ENCODE measurements at regions not wholly inside any gene's neighbourhood (a gene's known extent, or its start where the extent isn't known, plus 50 kb on each side); places are given as distances from the start of the nearest gene placed in this dataset.

DNA sequence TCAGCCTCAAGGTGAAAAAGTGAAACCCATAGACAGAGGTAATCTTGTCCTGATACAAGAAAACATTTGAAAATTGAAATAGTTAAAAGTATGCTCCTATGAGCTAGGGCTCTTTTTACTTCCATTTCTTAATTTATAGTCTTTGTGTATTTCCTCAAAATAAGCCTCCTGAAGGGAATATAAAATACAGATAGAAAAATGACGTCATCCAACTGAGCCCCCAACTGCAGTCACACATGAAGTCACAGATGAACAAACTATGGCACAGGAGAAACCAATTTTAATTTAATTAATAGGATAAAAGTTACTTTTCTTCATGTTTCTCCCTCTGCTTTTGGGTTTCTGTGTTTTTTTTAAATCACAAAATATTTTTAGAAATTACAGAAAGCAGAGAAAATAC lies 280.3 kb downstream of the HTR7 start:
- H2AFZ ChIP-seq (ENCODE audit: low read length): no peak overlapping the region
- TF ChIP-seq, protein P1, sequence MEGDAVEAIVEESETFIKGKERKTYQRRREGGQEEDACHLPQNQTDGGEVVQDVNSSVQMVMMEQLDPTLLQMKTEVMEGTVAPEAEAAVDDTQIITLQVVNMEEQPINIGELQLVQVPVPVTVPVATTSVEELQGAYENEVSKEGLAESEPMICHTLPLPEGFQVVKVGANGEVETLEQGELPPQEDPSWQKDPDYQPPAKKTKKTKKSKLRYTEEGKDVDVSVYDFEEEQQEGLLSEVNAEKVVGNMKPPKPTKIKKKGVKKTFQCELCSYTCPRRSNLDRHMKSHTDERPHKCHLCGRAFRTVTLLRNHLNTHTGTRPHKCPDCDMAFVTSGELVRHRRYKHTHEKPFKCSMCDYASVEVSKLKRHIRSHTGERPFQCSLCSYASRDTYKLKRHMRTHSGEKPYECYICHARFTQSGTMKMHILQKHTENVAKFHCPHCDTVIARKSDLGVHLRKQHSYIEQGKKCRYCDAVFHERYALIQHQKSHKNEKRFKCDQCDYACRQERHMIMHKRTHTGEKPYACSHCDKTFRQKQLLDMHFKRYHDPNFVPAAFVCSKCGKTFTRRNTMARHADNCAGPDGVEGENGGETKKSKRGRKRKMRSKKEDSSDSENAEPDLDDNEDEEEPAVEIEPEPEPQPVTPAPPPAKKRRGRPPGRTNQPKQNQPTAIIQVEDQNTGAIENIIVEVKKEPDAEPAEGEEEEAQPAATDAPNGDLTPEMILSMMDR (conservative IDR thresholded peaks at IDR 0.05; ENCODE audit: low read length): no peak
- TF ChIP-seq EZH2phosphoT487 (IDR thresholded peaks at IDR 0.05; ENCODE audit: borderline replicate concordance, low read depth, low read length): no peak
- no peak for DNase-seq (ENCODE audit: low spot score)
- H3K4me2 ChIP-seq (ENCODE audit: low read length): no peak overlapping the region
- ChIA-PET CTCF (ENCODE audit: unreplicated experiment) (no interaction called here), POLR2A (interaction anchor here (0.7 kb wide), 1 partner anchor 63 kb away, joined by 3 read pairs; no protein-coding TSS in a partner anchor)
- no peaks in the 10 kb centered on the region for H3K79me2 ChIP-seq (ENCODE audit: insufficient read depth, low read depth, low read length)
- H3K4me1 ChIP-seq (ENCODE audit: insufficient read depth, low read length, poor library complexity, severe bottlenecking): no peaks in the 10 kb centered on the region
- no peaks in the 10 kb centered on the region for H4K20me1 ChIP-seq (ENCODE audit: insufficient read depth, low read length)
- intact Hi-C loops (cut with micrococcal nuclease; ENCODE audit: unreplicated experiment): no loop called here
- BruUV-seq (replicated peaks): no TSS peak
- H3K27ac ChIP-seq (ENCODE audit: low read depth, low read length, poor library complexity, severe bottlenecking): no peak overlapping the region
- no peaks in the 10 kb centered on the region for H3K9me2 ChIP-seq (ENCODE audit: insufficient read depth, low read length)
- H3K36me3 ChIP-seq (ENCODE audit: insufficient read depth, low read length): no peaks in the 10 kb centered on the region
- H3K9me3 ChIP-seq (ENCODE audit: low read length): no peaks in the 10 kb centered on the region
- H3K4me3 ChIP-seq (ENCODE audit: low read depth, low read length, poor library complexity, severe bottlenecking): no peak overlapping the region

DNA sequence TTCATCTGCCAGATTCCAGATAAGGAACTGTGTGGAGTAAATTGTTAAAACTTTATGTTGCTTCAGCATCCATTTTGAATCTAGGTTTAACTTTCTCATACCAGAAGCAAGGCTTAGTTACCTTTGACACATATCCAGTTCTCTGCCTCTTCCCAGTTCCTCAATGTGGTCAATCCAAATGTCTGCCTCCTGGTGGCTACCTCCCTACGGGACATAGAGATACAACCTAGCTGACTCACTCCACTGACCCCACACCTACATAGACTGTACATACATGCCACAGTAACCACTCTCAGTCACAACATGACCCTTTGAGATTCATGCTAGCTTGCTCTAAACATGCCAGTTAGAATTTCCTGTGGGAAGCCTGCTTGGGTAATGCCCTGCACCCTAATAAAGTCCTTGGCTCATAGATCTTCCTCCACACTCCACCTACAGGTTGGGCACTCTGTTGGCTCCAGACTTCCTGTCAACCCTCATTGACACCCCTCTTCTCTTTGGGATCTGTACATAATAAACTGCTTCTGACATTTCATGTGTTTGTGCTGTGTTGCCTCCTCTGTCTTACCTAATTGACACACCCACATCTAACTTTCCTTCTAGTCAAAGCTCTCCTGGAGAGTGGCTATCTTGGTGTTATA lies 278.1 kb downstream of the HTR7 start:
- Histone ChIP-seq H2AFZ (ENCODE audit: low read length) (no peak overlapping the region), H4K20me1 (ENCODE audit: insufficient read depth, low read length) (no peaks in the 10 kb centered on the region), H3K36me3 (ENCODE audit: insufficient read depth, low read length) (no peaks in the 10 kb centered on the region), H3K79me2 (ENCODE audit: insufficient read depth, low read depth, low read length) (no peaks in the 10 kb centered on the region), H3K9me2 (ENCODE audit: insufficient read depth, low read length) (no peaks in the 10 kb centered on the region), H3K27ac (ENCODE audit: low read depth, low read length, poor library complexity, severe bottlenecking) (no peak overlapping the region), H3K4me1 (ENCODE audit: insufficient read depth, low read length, poor library complexity, severe bottlenecking) (no peaks in the 10 kb centered on the region), H3K4me2 (ENCODE audit: low read length) (no peak overlapping the region), H3K9me3 (ENCODE audit: low read length) (no peaks in the 10 kb centered on the region), H3K4me3 (ENCODE audit: low read depth, low read length, poor library complexity, severe bottlenecking) (no peak overlapping the region)
- ChIA-PET POLR2A (no interaction called here), CTCF (ENCODE audit: unreplicated experiment) (no interaction called here)
- BruUV-seq (replicated peaks): no TSS peak
- TF ChIP-seq, protein P1 (conservative IDR thresholded peaks at IDR 0.05; ENCODE audit: low read length): no peak
- TF ChIP-seq EZH2phosphoT487 (IDR thresholded peaks at IDR 0.05; ENCODE audit: borderline replicate concordance, low read depth, low read length): no peak
- intact Hi-C loops (cut with micrococcal nuclease; ENCODE audit: unreplicated experiment): no loop called here
- no peak for DNase-seq (ENCODE audit: low spot score)

DNA sequence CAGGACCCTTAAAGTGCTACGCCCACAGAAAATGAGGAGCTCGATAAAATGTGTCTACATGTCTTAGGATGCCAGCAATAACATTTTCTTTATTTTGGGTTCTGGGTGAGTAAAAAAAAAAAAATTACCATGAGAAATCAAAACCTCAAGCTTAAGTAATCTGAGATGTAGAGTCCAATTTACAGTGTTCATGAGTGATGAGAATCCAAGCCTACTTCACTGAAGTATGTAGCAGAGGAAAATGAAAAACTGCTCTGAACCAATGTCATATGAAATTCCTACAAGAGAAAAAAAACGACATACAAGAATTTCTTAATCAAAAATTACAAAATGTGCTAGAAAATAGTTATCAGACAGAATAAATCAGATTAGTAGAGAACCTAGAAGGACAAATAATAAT lies 274.4 kb downstream of the HTR7 start:
- TF ChIP-seq EZH2phosphoT487 (IDR thresholded peaks at IDR 0.05; ENCODE audit: borderline replicate concordance, low read depth, low read length): no peak
- ChIA-PET POLR2A (interaction anchor here (1.0 to 1.3 kb wide), 2 partner anchors 8 to 14 kb away, joined by 5 to 7 read pairs; no protein-coding TSS in a partner anchor), CTCF (ENCODE audit: unreplicated experiment) (no interaction called here)
- no peaks in the 10 kb centered on the region for H3K4me1 ChIP-seq (ENCODE audit: insufficient read depth, low read length, poor library complexity, severe bottlenecking)
- intact Hi-C loops (cut with micrococcal nuclease; ENCODE audit: unreplicated experiment): no loop called here
- H3K9me2 ChIP-seq (ENCODE audit: insufficient read depth, low read length): no peaks in the 10 kb centered on the region
- no peak overlapping the region for H3K4me2 ChIP-seq (ENCODE audit: low read length)
- no peak for DNase-seq (ENCODE audit: low spot score)
- H3K27ac ChIP-seq (ENCODE audit: low read depth, low read length, poor library complexity, severe bottlenecking): no peak overlapping the region
- no TSS peak for BruUV-seq (replicated peaks)
- H4K20me1 ChIP-seq (ENCODE audit: insufficient read depth, low read length): no peaks in the 10 kb centered on the region
- H2AFZ ChIP-seq (ENCODE audit: low read length): no peak overlapping the region
- H3K79me2 ChIP-seq (ENCODE audit: insufficient read depth, low read depth, low read length): no peaks in the 10 kb centered on the region
- no peaks in the 10 kb centered on the region for H3K36me3 ChIP-seq (ENCODE audit: insufficient read depth, low read length)
- H3K4me3 ChIP-seq (ENCODE audit: low read depth, low read length, poor library complexity, severe bottlenecking): no peak overlapping the region
- no peaks in the 10 kb centered on the region for H3K9me3 ChIP-seq (ENCODE audit: low read length)

Data from OCI-LY7 (cell line).